GM18507 (cell line): ENCODE measurements at regions not wholly inside any gene's neighbourhood (a gene's known extent, or its start where the extent isn't known, plus 50 kb on each side); places are given as distances from the start of the nearest gene placed in this dataset.
A peak's percentile ranks its signal among the peaks of the same experiment; 100 is the strongest.
"Not testable (repeated sequence)": the region's sequence is repeated elsewhere in the genome, so short reads cannot be mapped to it uniquely, and the experiment has no call there.

Experiments
- DNase-seq: peaks from one replicate; pipeline ENCODE4 v3.0.0; 2011; ENCODE audit warnings: low read depth; ENCODE audit not compliant: insufficient read length; ENCODE audit errors: extremely low spot score
- FAIRE-seq: peaks from 2 replicates; lab custom pipeline; 2011; peaks lifted over from hg19 to GRCh38; lab: Jason Lieb, UNC

DNA sequence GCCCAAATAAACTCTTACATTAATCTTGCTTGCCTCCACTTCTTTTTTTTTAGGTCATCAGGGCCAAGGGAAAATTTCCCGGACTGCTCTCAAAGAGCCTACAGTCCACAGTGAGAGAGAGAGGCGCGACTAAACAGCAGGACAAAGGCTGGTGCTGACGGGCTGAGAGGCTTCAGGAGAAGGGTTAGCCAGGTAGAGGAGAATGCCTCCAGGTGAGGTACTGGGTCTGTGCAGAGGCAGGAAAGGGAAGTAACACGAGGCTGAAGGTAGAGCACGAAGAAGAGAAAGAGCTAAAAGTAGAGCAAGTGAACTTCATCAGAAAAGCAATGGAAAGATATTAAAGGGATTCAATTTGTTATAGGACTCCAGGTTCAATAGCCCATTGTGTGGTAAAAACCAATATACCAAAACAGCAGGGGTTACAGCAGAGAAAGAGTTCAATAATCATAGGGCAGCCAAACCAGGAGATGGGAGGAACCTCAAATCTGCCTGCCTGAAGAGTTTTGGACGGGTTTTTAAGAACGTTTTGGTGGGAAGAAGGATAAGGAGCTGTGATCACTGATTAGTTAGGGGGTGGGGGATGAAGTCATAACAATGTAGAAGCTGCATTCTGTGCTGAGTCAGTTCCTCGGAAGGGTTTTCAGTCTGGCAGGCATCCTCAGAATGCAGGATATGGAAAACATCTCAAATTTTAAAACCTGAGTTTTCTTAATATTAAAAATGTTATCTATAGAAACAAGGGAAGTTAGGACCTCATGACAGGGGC, 171.5 kb downstream of the AKR1D1 start:
- FAIRE-seq: no peak

DNA sequence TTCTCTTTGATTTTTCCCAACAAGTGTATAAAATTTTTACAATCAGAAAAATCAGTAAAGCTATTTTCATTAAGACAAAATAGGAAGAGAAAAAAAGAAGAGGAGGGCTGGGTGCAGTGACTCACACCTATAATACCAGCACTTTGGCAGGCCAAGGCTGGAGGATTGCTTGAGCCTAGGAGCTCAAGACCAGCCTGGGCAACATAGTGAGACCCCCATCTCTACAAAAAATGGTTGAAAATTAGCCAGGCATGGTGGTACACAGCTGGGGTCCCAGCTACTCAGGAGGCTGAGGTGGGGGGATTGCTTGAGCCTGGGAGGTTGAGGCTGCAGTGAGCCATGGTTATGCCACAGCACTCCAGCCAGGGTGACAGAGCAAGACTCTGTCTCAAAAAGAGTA, 172.3 kb downstream of the AKR1D1 start:
- FAIRE-seq (no peak), DNase-seq (no peak)

More for the DNA sequence above, 171.5 kb downstream of the AKR1D1 start:
- no peak for DNase-seq

DNA sequence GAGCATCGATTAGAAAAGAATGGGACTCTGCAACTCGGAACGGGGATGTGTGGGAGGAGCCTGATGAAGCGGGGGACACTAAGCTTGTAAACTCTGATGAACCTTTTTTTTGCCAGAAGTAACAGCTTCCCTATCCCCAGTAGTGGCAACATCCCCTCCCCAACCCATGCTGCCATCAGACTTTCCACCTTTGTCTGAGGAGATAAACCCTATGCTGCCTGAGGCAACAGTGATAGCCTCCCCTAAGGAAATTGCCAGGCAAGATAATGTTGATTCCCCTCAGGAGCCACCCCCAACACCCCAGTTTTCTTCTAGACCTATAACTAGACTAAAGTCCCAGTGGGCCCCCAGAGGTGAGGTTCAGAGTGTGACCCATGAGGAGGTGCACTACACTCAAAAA, 173.7 kb downstream of the AKR1D1 start:
- FAIRE-seq: no peak
- DNase-seq: no peak

DNA sequence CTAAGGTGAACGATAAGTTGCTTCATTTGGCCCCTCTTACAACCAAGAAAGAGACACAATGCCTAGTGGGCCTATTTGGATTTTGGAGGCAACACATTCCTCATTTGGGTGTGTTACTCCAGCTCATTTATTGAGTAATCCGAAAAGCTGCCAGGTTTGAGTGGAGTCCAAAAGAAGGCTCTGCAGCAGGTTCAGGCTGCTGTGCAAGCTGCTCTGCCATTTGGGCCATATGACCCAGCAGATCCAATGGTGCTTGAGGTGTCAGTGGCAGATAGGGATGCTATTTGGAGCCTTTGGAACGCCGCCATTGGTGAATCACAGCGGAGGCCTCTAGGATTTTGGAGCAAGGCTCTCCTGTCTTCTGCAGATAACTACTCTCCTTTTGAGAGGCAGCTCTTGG, 176.4 kb downstream of the AKR1D1 start:
- FAIRE-seq, DNase-seq: not testable (repeated sequence)

DNA sequence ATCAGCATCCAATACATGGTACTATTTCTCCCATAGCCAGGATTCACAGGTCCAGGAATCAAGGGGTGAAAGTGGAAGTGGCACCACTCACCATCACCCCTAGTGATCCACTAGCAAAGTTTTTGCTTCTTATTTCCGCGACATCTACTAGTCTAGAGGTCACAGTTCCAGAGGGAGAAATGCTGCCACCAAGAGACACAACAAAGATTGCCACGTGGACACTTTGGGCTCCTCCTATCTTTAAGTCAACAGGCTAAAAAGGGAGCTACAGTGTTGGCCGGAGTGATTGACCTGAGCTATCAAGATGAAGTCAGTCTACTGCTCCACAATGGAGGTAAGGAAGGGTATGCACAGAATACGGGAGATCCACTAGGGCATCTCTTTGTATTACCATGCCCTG, 178.2 kb downstream of the AKR1D1 start:
- DNase-seq (no peak), FAIRE-seq (no peak)

DNA sequence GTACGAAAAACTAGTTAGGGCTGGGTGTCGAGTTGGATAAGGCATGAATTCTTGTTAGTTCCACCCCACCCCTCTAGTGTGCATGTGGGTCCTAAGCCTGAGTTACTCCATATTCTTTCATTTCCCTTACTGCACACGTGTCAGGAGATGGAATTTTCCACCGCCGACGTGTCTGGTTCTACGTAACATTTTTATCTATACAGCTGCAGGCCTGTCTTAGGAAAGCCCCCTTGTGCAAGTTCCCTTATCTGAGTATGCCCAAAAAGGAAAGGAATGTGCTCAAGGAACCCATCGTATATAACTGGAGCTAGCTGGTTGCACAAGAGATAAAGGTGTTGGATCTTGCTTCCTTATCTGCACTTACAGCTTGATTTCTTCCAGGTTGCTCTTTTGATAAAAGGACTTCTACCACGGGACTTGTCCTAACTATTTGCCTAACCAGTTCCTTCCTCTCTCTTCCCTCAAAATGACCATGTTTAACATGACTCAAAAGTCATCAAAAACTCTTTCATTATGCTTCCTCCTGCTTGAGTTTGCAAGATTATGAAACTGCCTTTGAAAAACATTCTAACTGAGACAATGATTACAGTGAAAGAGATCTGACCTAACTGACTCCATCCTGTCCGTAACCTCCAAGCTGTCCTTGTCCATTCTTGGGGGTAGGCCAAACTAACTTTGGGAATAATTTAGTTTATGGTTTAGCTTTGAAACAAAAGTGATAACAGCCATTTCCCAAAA, 181.4 kb downstream of the AKR1D1 start:
- DNase-seq: no peak
- FAIRE-seq: no peak

DNA sequence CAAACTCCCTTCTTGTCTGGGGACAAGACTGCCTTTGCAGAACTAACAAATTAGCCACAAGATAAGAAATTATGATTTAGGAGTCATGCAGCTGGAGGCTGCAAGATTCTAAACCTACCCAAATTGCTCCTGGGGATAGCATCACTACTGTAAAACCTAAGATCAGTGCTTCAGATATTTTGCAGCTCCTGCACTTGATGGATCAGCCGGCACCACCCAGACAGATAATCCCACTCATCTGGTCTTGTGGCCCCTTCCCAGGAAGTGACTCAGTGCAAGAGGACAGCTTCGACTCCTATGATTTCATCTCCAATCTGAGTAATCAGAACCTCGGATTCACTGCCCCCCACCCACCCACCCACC, 181.9 kb downstream of the AKR1D1 start:
- FAIRE-seq: no peak
- DNase-seq: no peak

DNA sequence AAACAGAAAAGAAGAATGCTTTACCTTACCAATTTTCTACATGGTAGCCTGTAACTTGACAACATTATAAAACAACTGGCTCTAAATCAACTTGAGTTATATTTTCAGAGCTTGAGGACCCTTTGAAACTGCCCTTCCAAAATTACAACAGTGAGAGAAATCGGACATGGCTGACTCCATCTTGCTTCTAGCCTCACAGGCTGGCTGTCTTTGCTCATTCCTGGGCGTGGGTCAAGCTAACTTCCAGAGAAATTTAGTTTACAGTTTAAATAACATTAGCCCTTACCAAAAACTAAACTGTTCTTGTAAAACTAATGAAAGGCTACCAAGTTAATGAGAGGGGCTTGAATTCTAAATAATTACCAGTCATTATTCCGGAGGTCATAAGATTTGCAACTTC, 183.4 kb downstream of the AKR1D1 start:
- FAIRE-seq: no peak
- DNase-seq: no peak

DNA sequence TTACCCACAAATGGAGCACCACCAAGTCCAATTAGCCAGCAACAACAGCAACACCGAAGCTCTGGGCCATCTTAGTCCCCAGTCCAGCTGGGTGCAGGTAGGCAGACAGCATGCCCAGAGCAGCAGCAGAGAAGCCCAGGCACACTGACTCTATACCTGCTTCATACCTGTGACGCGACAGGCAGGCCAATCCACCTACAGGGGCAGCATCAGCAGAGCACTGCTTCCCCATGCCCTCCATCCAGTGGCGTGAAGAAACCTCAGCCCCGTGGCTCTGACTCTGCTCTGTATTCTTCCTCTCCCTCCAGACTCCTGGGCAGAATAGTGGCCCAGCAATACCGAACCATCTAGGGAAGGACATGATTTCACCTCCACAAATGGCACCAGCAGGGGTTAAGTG, 191.7 kb downstream of the AKR1D1 start:
- FAIRE-seq (no peak), DNase-seq (no peak)

DNA sequence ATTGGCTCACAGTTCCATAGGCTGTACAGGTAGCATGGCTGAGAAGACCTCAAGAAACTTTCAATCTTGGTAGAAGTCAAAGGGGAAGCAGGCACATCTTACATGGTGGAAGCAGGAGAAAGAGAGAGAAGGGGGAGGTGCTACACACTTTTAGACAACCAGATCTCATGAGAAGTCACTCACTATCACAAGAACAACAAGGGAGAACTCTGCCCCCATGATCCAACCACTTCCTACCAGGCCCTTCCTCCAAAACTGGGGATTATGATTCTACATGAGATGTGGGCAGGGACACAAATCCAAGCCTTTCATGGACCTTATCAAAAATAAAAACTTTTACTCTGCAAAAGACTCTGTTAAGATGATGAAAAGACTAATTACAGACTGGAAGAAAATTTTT, 183.2 kb upstream of the TRIM24 start:
- DNase-seq (no peak), FAIRE-seq (no peak)

DNA sequence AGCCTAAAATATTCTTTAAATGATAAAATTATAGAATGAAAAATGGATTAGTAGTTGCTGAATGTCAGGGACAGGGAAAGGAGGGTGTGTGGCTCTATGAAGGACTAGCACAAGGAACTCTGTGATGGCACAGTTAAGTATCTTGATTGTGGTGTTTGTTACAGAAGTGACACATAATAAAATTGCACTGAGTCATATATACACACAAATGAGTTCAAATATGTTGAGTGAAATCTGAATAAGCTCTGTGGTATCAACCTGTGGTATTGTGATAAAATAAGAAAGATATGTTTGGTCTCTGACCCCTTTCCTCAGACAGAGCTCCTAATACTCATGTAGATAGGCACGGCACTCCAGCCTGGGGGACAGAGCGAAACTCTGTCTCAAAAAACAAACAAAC, 181.5 kb upstream of the TRIM24 start:
- no peak for DNase-seq
- no peak for FAIRE-seq

DNA sequence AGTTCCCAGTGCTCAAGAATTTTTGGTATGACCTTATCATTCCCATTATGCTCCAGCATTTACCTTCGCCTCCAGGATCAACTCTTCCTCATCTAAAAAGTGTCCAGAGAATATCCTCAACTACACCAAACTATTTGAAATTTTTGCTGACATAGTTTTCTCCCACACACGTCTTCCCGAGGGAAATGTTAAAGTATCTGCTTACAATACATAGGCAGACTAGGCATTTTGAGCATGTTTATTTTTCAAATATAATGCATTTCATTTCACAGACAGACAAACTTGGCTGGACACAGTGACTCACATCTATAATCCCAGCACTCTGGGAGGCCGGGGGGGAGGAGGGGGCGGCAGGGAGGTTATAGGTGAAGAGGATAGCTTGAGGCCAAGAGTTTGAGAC, 177.1 kb upstream of the TRIM24 start:
- FAIRE-seq (no peak), DNase-seq (no peak)

DNA sequence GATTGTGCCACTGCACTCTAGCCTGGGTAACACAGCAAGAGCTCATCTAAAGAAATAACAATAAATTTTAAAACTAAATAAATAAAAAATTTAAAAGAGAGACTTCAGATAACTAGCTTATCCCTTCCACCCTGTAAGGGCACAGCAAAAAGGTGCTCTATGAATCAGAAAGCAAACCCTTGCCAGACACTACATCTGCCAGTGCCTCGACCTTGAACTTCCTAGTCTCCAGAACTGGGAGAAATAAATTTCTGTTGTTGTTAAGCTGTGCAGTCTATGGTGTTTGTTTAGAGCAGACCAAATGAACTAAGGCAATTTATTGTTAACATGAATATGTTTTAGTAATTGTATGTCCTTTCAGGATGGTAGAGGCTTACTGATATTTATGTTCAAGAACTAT, 174.9 kb upstream of the TRIM24 start:
- DNase-seq (no peak), FAIRE-seq (no peak)

DNA sequence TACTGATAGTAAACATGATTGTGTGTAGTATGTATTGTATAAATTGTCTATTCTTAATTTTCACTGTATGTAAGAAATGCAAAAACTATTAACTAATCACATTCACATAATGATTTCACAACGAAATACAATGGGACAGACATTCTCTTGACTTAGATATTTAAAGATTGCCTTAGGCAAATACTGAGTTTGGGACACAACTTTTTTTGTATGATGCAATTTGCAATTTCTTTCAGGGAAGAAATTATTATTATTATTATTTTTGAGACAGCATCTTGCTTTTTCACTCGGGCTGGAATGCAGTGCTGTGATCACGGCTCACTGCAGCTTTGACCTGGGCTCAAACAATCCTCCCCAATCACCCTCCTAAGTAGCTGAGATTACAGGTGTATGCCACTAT, 173.2 kb upstream of the TRIM24 start:
- DNase-seq (no peak), FAIRE-seq (no peak)

DNA sequence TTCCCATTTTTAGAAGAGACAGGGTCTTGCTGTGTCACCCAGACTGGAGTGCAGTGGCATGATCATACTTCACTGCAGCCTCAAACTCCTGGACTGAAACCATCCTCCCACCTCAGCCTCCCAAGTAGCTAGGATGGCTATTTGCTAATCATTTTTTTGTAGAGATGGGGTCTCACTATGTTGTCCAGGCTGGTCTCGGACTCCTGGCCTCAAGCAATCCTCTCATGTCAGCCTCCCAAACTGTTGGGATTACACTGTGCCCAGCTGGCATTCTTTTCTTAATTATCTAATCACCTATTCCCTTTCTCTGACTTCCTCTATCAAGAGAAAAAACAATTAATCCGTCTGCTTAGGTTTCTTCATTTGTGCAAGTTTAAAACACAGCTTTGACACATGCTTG, 172.5 kb upstream of the TRIM24 start:
- FAIRE-seq: no peak
- DNase-seq: no peak

DNA sequence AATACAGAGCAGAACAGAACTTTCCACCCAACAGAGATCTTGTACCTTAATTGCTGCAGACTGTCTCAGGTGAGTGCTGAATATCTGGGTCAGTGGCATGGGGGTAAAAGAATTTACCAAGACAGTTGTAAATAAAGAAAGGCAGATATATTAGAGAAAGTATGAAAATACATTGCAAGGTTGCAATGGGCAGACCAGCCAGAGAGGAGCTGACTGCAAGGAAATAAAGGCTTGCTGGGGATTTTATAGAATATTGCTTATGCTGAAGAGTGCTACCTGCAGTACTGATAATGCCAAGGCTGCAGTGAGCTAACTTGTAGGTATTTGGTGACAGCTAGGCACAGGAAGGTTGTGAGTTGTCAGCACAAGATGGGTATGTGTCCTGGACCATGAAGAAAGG, 171.0 kb upstream of the TRIM24 start:
- FAIRE-seq (no peak), DNase-seq (no peak)

DNA sequence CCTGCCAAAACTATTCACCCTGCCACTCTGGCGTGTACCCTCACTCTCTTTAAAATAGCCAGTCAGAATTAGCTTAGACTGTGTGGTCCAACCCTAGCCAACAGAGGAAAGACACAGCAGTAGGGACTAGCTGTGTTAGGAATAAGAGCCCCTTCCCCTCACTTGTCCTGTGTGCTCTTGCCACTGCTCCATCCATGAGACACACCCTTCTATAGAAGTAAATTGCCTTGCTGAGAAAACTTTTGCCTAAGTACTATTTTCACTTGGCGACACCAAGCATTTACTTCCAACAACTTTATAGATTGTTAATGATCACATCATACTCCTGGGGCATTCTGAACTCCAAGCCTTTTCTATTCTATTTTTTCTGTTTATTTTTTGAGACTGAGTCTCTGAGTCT, 170.2 kb upstream of the TRIM24 start:
- no peak for FAIRE-seq
- no peak for DNase-seq

DNA sequence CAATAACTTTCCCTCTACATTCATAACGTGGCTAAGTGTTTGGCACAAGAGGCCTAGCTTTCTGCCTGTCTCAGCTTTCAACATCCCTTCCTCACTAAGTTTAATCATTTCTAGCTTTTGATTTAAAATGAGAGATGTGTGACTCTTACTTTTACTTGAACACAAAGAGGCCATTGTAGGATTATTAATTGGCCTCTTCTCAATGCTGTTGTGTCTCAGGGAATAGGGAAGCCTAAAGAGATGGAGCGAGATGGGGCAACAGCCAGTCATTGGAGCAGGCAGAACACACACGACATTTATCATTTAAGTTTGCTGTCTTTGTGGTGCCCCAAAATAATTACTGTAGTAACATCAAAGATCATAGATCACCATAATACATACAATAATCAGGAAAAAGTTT, 167.1 kb upstream of the TRIM24 start:
- FAIRE-seq (no peak), DNase-seq (no peak)

DNA sequence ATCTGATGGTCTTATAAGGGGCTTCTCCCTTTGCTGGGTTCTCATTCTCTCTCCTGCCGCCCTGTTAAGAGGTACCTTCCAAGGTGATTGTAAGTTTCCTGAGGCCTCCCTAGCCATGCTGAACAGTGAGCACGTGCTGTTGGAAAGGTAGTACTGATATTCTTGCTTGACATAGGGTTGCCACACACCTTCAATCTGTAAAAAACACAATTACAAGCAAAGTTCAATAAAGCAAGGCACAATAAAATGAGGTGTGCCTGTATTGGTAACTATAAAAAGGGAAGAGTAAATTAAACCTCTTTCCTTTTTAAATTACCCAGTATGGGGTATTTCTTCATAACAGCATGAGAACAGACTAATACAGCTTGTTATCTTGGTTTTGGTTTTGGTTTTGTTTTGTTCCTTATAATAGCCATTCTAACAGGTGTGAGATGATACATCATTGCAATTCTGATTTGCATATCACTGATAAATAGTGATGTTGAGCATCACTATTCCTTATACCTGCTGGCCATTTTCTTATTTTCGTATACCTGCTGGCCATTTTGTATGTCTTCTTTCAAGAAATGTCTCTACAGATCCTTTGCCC, 164.9 kb upstream of the TRIM24 start:
- peak; percentile 47 for FAIRE-seq
- DNase-seq: no peak

DNA sequence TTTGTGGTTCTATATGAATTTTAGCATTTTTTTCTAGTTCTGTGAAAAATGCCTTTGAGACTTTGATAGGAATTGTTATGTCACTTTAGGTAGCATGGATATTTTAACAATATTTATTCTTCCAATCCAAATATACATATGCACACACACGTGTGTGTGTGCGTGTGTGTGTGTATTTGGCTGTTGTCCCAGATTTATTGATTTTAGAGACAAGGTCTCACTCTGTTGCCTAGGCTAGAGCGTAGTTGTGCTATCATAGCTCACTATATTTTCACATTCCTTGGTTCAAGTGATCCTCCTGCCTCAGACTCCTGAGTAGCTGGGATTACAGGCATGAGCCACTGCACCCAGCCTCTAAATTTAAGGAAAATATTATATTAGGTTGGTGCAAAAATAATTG, 162.5 kb upstream of the TRIM24 start:
- FAIRE-seq: no peak

DNA sequence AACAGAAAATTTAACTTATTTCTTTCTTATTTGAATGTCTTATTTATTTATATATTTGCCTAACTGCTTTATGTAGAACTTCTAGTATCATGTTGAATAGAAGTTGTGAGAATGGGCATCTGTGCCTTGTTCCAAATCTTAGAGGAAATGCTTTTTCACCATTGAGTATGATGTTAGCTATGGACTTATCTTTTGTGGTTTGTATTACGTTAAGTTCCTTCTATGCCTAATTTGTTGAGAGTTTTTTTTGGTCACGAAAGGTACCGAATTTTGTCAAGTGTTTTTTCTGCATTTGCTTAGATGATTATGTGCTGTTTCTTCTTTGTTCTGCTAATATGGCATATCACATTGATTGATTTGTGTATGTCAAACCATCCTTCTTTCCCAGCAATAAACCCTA, 161.0 kb upstream of the TRIM24 start:
- DNase-seq: no peak
- FAIRE-seq: no peak

More for the DNA sequence above, 162.5 kb upstream of the TRIM24 start:
- DNase-seq: no peak
